ENCODE measurements at regions not wholly inside any gene's neighbourhood (a gene's known extent, or its start where the extent isn't known, plus 50 kb on each side); places are given as distances from the start of the nearest gene placed in this dataset.

GRCh38 chr4:164412246-164412645 lies 341.7 kb upstream of the SMIM31 start:
- H3K4me1 ChIP-seq: no peaks in the 10 kb centered on the region
- no peaks in the 10 kb centered on the region for H3K36me3 ChIP-seq (ENCODE audit: insufficient read depth in 1 of 2, low read depth in 1 of 2)
- TF ChIP-seq, protein P1, sequence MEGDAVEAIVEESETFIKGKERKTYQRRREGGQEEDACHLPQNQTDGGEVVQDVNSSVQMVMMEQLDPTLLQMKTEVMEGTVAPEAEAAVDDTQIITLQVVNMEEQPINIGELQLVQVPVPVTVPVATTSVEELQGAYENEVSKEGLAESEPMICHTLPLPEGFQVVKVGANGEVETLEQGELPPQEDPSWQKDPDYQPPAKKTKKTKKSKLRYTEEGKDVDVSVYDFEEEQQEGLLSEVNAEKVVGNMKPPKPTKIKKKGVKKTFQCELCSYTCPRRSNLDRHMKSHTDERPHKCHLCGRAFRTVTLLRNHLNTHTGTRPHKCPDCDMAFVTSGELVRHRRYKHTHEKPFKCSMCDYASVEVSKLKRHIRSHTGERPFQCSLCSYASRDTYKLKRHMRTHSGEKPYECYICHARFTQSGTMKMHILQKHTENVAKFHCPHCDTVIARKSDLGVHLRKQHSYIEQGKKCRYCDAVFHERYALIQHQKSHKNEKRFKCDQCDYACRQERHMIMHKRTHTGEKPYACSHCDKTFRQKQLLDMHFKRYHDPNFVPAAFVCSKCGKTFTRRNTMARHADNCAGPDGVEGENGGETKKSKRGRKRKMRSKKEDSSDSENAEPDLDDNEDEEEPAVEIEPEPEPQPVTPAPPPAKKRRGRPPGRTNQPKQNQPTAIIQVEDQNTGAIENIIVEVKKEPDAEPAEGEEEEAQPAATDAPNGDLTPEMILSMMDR (IDR thresholded peaks at IDR 0.05): no peak
- no peak overlapping the region for H3K4me3 ChIP-seq
- no peak overlapping the region for H3K27ac ChIP-seq
- intact Hi-C loops (cut with DNase I): no loop called here
- ATAC-seq: no peak
- 74 to 90% (median 87%) methylated on average over 1 of the region's 1 CpG for WGBS, 3 donors
- H3K9me3 ChIP-seq: peaks cover 4% of the 10 kb centered on the region
- H3K27me3 ChIP-seq (ENCODE audit: insufficient read depth in 3 of 3, low read length in 2 of 3): no peaks in the 10 kb centered on the region
- no peak for DNase-seq

DNA sequence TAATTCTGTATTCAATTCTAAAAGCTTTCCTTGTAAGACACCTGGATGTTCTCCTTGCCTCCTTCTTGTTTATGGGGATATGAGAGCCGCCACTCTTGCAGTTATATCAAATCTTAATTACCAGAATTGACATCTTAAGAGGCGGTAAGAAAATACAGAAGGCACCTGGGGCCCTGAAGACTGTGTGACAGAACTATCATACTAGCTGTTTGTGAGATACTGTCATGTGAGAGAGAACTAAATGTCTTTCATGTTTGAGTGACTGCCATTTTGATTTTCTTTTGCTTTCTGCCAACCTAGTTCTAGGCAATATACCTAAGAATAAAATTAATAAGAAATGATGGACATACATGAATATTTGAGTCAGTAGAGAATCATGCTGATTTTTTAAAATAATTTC lies 340.2 kb upstream of the SMIM31 start:
- TF ChIP-seq, protein P1 (IDR thresholded peaks at IDR 0.05): no peak
- no peaks in the 10 kb centered on the region for H3K27me3 ChIP-seq (ENCODE audit: insufficient read depth in 3 of 3, low read length in 2 of 3)
- WGBS, 3 donors: 78 to 88% (median 84%) methylated on average over 2 of the region's 2 CpGs

DNA sequence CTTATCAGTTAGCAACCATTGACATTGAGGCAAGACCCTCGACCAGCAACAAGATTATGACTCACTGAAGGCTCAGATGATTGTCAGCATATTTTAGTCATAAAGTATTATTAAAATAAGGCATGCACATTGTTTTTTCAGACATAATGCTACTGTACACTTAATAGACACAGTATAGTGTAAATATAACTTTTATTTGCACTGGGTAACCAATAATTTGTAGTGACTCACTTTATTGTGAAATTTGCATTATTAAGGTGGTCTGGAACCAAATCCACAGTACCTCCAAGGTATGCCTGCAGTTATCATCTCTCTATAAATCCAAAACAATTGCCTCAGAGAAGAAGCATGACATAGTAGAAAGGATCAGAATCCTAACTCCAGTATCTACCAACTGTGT lies 330.1 kb upstream of the SMIM31 start:
- Histone ChIP-seq H3K9me3 (peaks cover 8% of the 10 kb centered on the region), H3K27me3 (ENCODE audit: insufficient read depth in 3 of 3, low read length in 2 of 3) (no peaks in the 10 kb centered on the region), H3K4me3 (no peak overlapping the region), H3K4me1 (no peaks in the 10 kb centered on the region), H3K36me3 (ENCODE audit: insufficient read depth in 1 of 2, low read depth in 1 of 2) (no peaks in the 10 kb centered on the region), H3K27ac (no peak overlapping the region)
- intact Hi-C loops (cut with DNase I): no loop called here
- ATAC-seq (no peak), DNase-seq (no peak)
- 39 to 47% (median 44%) methylated on average over 1 of the region's 1 CpG for WGBS, 3 donors
- TF ChIP-seq, protein P1 (IDR thresholded peaks at IDR 0.05): no peak

More for the DNA sequence above, 340.2 kb upstream of the SMIM31 start:
- no peak overlapping the region for H3K27ac ChIP-seq
- H3K4me1 ChIP-seq: no peaks in the 10 kb centered on the region
- DNase-seq: no peak
- no peak for ATAC-seq
- no peaks in the 10 kb centered on the region for H3K36me3 ChIP-seq (ENCODE audit: insufficient read depth in 1 of 2, low read depth in 1 of 2)
- no peak overlapping the region for H3K4me3 ChIP-seq
- intact Hi-C loops (cut with DNase I): no loop called here
- peaks cover 8% of the 10 kb centered on the region for H3K9me3 ChIP-seq

DNA sequence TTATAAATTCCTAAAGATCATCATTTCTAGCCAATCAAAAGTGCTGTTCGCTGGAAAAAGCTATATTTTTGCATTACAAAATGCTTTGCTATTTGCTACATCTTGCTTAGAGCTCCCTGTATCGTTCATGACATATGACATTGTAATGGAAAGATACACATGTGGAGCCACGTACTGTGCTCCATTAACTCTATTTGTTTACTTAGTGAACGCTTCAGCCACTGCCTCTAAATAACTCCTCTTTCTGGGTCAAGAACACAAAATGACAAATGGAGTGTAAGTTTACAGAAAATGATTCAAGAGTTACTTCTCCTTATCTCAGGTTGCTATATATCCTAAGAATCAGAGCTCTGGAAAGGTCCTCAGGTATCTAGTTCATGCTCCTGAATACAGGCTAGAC lies 329.1 kb upstream of the SMIM31 start:
- no peak overlapping the region for H3K4me3 ChIP-seq
- 64 to 70% (median 67%) methylated on average over 4 of the region's 4 CpGs for WGBS, 3 donors
- H3K27me3 ChIP-seq (ENCODE audit: insufficient read depth in 3 of 3, low read length in 2 of 3): no peaks in the 10 kb centered on the region
- H3K27ac ChIP-seq: no peak overlapping the region
- intact Hi-C loops (cut with DNase I): no loop called here
- no peak for DNase-seq
- H3K9me3 ChIP-seq: peaks cover 5% of the 10 kb centered on the region
- no peak for ATAC-seq
- TF ChIP-seq, protein P1 (IDR thresholded peaks at IDR 0.05): no peak
- H3K4me1 ChIP-seq: no peaks in the 10 kb centered on the region
- no peaks in the 10 kb centered on the region for H3K36me3 ChIP-seq (ENCODE audit: insufficient read depth in 1 of 2, low read depth in 1 of 2)

GRCh38 chr4:164428561-164428960 lies 325.4 kb upstream of the SMIM31 start:
- H3K4me1 ChIP-seq: no peaks in the 10 kb centered on the region
- no peaks in the 10 kb centered on the region for H3K27me3 ChIP-seq (ENCODE audit: insufficient read depth in 3 of 3, low read length in 2 of 3)
- H3K27ac ChIP-seq: no peak overlapping the region
- ATAC-seq (no peak), DNase-seq (no peak)
- no peaks in the 10 kb centered on the region for H3K9me3 ChIP-seq
- TF ChIP-seq, protein P1 (IDR thresholded peaks at IDR 0.05): no peak
- intact Hi-C loops (cut with DNase I): no loop called here
- no peak overlapping the region for H3K4me3 ChIP-seq
- WGBS, 3 donors: 82 to 86% (median 85%) methylated on average over 2 of the region's 2 CpGs
- no peaks in the 10 kb centered on the region for H3K36me3 ChIP-seq (ENCODE audit: insufficient read depth in 1 of 2, low read depth in 1 of 2)

All from psoas muscle (tissue), 7 donors.